Right lobe of liver (tissue), 4 donors: ENCODE measurements at regions not wholly inside any gene's neighbourhood (a gene's known extent, or its start where the extent isn't known, plus 50 kb on each side); places are given as distances from the start of the nearest gene placed in this dataset.

Experiments
- CTCF ChIP-seq, 4 donors: fragments of 200-600 bp in 3 of 4; fragments of 450-650 bp in 1 of 4; IDR thresholded peaks; one replicate each; pipeline versions ENCODE4 v1.5.1 to v1.8.0; 2016 to 2022; ENCODE audit warnings: antibody characterized with exemption in 4 of 4, mild to moderate bottlenecking in 2 of 4
- POLR2A ChIP-seq: fragments of 450-650 bp; IDR thresholded peaks from one replicate; pipeline ENCODE4 v1.6.1; 2017; ENCODE audit warnings: antibody characterized with exemption, mild to moderate bottlenecking
- donor health status: DM: no; HTN: no; CAD: no.
- donor health status: DM: no; HTN: no; CAD: no.
- donor health status: DM: no; HTN: yes; CAD: no.

- TF ChIP-seq CTCF (IDR thresholded peaks at IDR 0.05) (no peak), POLR2A (no peak)
Measured at GRCh38 chr18:27577752-27578151, 392.6 kb upstream of the CHST9 start.
